GM23338 (cell line): ENCODE measurements at regions not wholly inside any gene's neighbourhood (a gene's known extent, or its start where the extent isn't known, plus 50 kb on each side); places are given as distances from the start of the nearest gene placed in this dataset.

Experiments
- ATAC-seq: fragments of 200-7000 bp; cut with Tn5 transposase; 3 replicates; pipeline ENCODE4 v1.9.1; 2020
- DNase-seq: peaks from one replicate; pipeline ENCODE4 v3.0.0-alpha.2; 2015; ENCODE audit warnings: low spot score
- H2AFZ ChIP-seq: fragments of 200-600 bp; sonication (generic); 2 replicates; pipeline ENCODE4 v1.8.0; 2016; ENCODE audit warnings: antibody characterized with exemption, mild to moderate bottlenecking, moderate library complexity
- H3F3A ChIP-seq: fragments of 200-600 bp; sonication (generic); replicated peaks from 2 replicates; pipeline ENCODE4 v1.8.0; 2017; ENCODE audit warnings: antibody characterized with exemption, mixed run types, low read depth
- H3K27ac ChIP-seq: fragments of 200-600 bp; sonication (generic); 2 replicates; pipeline ENCODE4 v1.6.1; 2016; ENCODE audit warnings: low read depth
- H3K27me3 ChIP-seq: fragments of 200-600 bp; sonication (generic); 2 replicates; pipeline ENCODE4 v1.8.0; 2016; ENCODE audit warnings: mild to moderate bottlenecking, mixed run types, moderate library complexity; ENCODE audit not compliant: insufficient read depth
- H3K36me3 ChIP-seq: fragments of 200-600 bp; sonication (generic); 2 replicates; pipeline ENCODE4 v1.8.0; 2016; ENCODE audit warnings: mild to moderate bottlenecking; ENCODE audit not compliant: insufficient read depth
- H3K4me1 ChIP-seq: fragments of 200-600 bp; sonication (generic); 2 replicates; pipeline ENCODE4 v1.8.0; 2016; ENCODE audit warnings: mild to moderate bottlenecking, moderate library complexity; ENCODE audit not compliant: insufficient read depth
- H3K4me2 ChIP-seq: fragments of 200-600 bp; sonication (generic); 2 replicates; pipeline ENCODE4 v1.7.1; 2017; ENCODE audit warnings: mixed run types
- H3K4me3 ChIP-seq: fragments of 200-600 bp; sonication (generic); 2 replicates; pipeline ENCODE4 v1.6.1; 2016; ENCODE audit warnings: mixed run types
- H3K79me2 ChIP-seq: fragments of 200-600 bp; sonication (generic); replicated peaks from 2 replicates; pipeline ENCODE4 v1.8.0; 2017; ENCODE audit warnings: mild to moderate bottlenecking; ENCODE audit not compliant: insufficient read depth
- H3K9me2 ChIP-seq: fragments of 200-600 bp; sonication (generic); 2 replicates; pipeline ENCODE4 v1.8.0; 2017; ENCODE audit not compliant: insufficient read depth
- H4K20me1 ChIP-seq: fragments of 200-600 bp; sonication (generic); replicated peaks from 2 replicates; pipeline ENCODE4 v1.8.0; 2017; ENCODE audit warnings: mild to moderate bottlenecking; ENCODE audit not compliant: insufficient read depth
- H3K27ac Mint-ChIP-seq: 2 replicates; pipeline ENCODE4 v1.8.0; 2020; ENCODE audit warnings: inconsistent platforms, mild to moderate bottlenecking, moderate library complexity, mixed read lengths
- H3K27me3 Mint-ChIP-seq: 3 replicates; pipeline ENCODE4 v1.8.0; 2022; ENCODE audit warnings: low read depth, mild to moderate bottlenecking, moderate library complexity, mixed read lengths, inconsistent platforms; ENCODE audit not compliant: insufficient read depth, poor library complexity
- H3K36me3 Mint-ChIP-seq: 3 replicates; pipeline ENCODE4 v1.8.0; 2021; ENCODE audit warnings: low read depth, mild to moderate bottlenecking, inconsistent platforms, moderate library complexity, mixed read lengths
- H3K4me1 Mint-ChIP-seq: 3 replicates; pipeline ENCODE4 v1.8.0; 2020; ENCODE audit warnings: mild to moderate bottlenecking, inconsistent platforms, mixed read lengths
- H3K4me3 Mint-ChIP-seq: 3 replicates; pipeline ENCODE4 v1.8.0; 2021; ENCODE audit warnings: moderate library complexity, mild to moderate bottlenecking, inconsistent platforms, mixed read lengths
- H3K9me3 Mint-ChIP-seq: 3 replicates; pipeline ENCODE4 v1.8.0; 2020; ENCODE audit warnings: moderate library complexity, mild to moderate bottlenecking, inconsistent platforms, mixed read lengths
- CREB1 ChIP-seq: fragments of 250-450 bp; sonication (Bioruptor Pico); IDR thresholded peaks from 2 replicates; pipeline ENCODE4 v1.5.0; 2020; ENCODE audit warnings: low read depth, mild to moderate bottlenecking, moderate library complexity
- ETS1 ChIP-seq: IDR thresholded peaks from 2 replicates; pipeline ENCODE4 v1.6.1; 2016; ENCODE audit warnings: antibody characterized with exemption
- JUNB ChIP-seq: IDR thresholded peaks from one replicate; pipeline ENCODE4 v1.6.1; 2016; ENCODE audit warnings: antibody characterized with exemption; ENCODE audit not compliant: unreplicated experiment
- NANOG ChIP-seq: IDR thresholded peaks from 2 replicates; pipeline ENCODE4 v1.6.1; 2016; ENCODE audit warnings: antibody characterized with exemption, borderline replicate concordance
- POLR2AphosphoS5 ChIP-seq: IDR thresholded peaks from 2 replicates; pipeline ENCODE4 v1.6.1; 2016; ENCODE audit warnings: antibody characterized with exemption, low read depth
- STAT1 ChIP-seq: IDR thresholded peaks from one replicate; pipeline ENCODE4 v1.6.1; 2016; ENCODE audit warnings: antibody characterized with exemption; ENCODE audit not compliant: unreplicated experiment
- ZNF114 ChIP-seq: fragments of 250-450 bp; sonication (Bioruptor Pico); IDR thresholded peaks from 2 replicates; pipeline ENCODE4 v1.5.0; 2020; ENCODE audit warnings: mild to moderate bottlenecking, moderate library complexity
- ZNF331 ChIP-seq: fragments of 250-450 bp; sonication (Bioruptor Pico); IDR thresholded peaks from 2 replicates; pipeline ENCODE4 v1.5.0; 2020; ENCODE audit warnings: low read depth, mild to moderate bottlenecking, moderate library complexity
- TF ChIP-seq, protein P1 (sequence below): IDR thresholded peaks from one replicate; pipeline ENCODE4 v1.6.1; 2018; ENCODE audit warnings: antibody characterized with exemption; ENCODE audit not compliant: unreplicated experiment
- TF ChIP-seq, protein P2 (sequence below), 2 experiments: fragments of 200-600 bp in 1 of 2; sonication (generic) in 1 of 2; conservative IDR thresholded peaks; 2 replicates each; pipeline versions ENCODE4 v1.5.1 to v1.6.1; 2016 to 2017; ENCODE audit warnings: antibody characterized with exemption in 2 of 2, low read depth in 2 of 2, mild to moderate bottlenecking in 2 of 2, moderate library complexity in 1 of 2

GRCh38 chr5:164357395-164358033 is 852.1 kb downstream of the MAT2B start (continued):
- TF ChIP-seq, protein P1, sequence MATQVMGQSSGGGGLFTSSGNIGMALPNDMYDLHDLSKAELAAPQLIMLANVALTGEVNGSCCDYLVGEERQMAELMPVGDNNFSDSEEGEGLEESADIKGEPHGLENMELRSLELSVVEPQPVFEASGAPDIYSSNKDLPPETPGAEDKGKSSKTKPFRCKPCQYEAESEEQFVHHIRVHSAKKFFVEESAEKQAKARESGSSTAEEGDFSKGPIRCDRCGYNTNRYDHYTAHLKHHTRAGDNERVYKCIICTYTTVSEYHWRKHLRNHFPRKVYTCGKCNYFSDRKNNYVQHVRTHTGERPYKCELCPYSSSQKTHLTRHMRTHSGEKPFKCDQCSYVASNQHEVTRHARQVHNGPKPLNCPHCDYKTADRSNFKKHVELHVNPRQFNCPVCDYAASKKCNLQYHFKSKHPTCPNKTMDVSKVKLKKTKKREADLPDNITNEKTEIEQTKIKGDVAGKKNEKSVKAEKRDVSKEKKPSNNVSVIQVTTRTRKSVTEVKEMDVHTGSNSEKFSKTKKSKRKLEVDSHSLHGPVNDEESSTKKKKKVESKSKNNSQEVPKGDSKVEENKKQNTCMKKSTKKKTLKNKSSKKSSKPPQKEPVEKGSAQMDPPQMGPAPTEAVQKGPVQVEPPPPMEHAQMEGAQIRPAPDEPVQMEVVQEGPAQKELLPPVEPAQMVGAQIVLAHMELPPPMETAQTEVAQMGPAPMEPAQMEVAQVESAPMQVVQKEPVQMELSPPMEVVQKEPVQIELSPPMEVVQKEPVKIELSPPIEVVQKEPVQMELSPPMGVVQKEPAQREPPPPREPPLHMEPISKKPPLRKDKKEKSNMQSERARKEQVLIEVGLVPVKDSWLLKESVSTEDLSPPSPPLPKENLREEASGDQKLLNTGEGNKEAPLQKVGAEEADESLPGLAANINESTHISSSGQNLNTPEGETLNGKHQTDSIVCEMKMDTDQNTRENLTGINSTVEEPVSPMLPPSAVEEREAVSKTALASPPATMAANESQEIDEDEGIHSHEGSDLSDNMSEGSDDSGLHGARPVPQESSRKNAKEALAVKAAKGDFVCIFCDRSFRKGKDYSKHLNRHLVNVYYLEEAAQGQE = no peak
- no peak for TF ChIP-seq STAT1
- TF ChIP-seq, protein P2, sequence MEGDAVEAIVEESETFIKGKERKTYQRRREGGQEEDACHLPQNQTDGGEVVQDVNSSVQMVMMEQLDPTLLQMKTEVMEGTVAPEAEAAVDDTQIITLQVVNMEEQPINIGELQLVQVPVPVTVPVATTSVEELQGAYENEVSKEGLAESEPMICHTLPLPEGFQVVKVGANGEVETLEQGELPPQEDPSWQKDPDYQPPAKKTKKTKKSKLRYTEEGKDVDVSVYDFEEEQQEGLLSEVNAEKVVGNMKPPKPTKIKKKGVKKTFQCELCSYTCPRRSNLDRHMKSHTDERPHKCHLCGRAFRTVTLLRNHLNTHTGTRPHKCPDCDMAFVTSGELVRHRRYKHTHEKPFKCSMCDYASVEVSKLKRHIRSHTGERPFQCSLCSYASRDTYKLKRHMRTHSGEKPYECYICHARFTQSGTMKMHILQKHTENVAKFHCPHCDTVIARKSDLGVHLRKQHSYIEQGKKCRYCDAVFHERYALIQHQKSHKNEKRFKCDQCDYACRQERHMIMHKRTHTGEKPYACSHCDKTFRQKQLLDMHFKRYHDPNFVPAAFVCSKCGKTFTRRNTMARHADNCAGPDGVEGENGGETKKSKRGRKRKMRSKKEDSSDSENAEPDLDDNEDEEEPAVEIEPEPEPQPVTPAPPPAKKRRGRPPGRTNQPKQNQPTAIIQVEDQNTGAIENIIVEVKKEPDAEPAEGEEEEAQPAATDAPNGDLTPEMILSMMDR (conservative IDR thresholded peaks at IDR 0.05; ENCODE audit: low read depth in 2 of 2) = no peak

DNA sequence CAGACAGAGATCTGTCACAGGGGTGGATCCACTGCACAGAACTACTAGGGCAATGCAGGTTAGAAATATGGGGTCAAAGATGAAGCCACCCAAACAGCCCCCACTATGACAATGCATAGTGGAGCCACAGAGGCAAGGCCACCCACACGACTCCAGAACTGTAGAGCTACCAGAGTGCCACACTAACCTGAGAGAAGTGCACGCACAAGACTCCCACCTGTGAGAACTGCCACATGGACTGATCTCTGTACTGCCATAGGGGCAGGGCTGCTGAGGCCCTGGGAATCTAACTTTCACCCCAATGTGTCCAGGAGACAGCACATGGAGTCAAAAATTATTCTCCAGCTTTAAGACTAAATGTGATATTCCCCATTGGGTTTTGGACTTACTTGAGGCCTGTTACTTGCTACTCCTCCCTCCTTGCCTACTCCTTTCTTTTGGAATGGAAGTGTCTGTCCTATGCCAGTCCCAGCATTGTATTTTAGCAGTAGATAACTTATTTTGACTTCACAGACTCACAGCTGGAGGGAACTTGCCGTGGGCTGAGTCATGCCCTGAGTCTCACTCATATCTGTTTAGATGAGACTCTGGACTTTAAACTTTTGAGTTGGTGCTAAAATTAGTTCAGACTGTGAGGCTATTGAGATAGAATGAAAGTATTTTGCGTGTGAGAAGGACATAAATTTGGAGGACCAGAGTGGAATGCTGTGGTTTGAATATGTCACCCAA is 853.3 kb downstream of the MAT2B start:
- Histone ChIP-seq H3K4me2 (no peak overlapping the region), H3K27ac (no peak overlapping the region)
- no peak for ATAC-seq
- TF ChIP-seq NANOG (no peak), POLR2AphosphoS5 (no peak), STAT1 (no peak), JUNB (no peak), ZNF114 (CRISPR knock-in tag) (no peak), ETS1 (no peak), CREB1 (no peak), ZNF331 (CRISPR knock-in tag) (no peak)
- TF ChIP-seq, protein P2 (conservative IDR thresholded peaks at IDR 0.05; ENCODE audit: low read depth in 2 of 2) = no peak

More for the DNA sequence above, 853.3 kb downstream of the MAT2B start:
- no peaks in the 10 kb centered on the region for H3K27me3 Mint-ChIP-seq
- H3K36me3 Mint-ChIP-seq = no peaks in the 10 kb centered on the region
- Histone ChIP-seq H2AFZ (no peak overlapping the region), H3K4me1 (no peaks in the 10 kb centered on the region), H3K79me2 (no peaks in the 10 kb centered on the region), H3K36me3 (no peaks in the 10 kb centered on the region), H3K27me3 (no peaks in the 10 kb centered on the region), H4K20me1 (no peaks in the 10 kb centered on the region), H3F3A (no peaks in the 10 kb centered on the region), H3K4me3 (no peak overlapping the region), H3K9me2 (peaks cover 5% of the 10 kb centered on the region)
- no peak overlapping the region for H3K4me3 Mint-ChIP-seq
- H3K27ac Mint-ChIP-seq = no peak overlapping the region
- DNase-seq = no peak
- H3K9me3 Mint-ChIP-seq = no peaks in the 10 kb centered on the region
- H3K4me1 Mint-ChIP-seq = no peaks in the 10 kb centered on the region; the same call in 2 of the 3 replicates
